NCI-H2081 (cell line): ENCODE measurements at regions not wholly inside any gene's neighbourhood (a gene's known extent, or its start where the extent isn't known, plus 50 kb on each side); places are given as distances from the start of the nearest gene placed in this dataset.
"Not testable (repeated sequence)": the region's sequence is repeated elsewhere in the genome, so short reads cannot be mapped to it uniquely, and the experiment has no call there.

ENCODE experiments used
- DNase-seq, 2 experiments: peaks; one replicate each; lab custom pipeline; 2025; lab: John Stamatoyannopoulos, UW

- DNase-seq = not testable (repeated sequence)
Observed at GRCh38 chr1:83239568-83239967, 759.4 kb downstream of the TTLL7 start.

GRCh38 chr1:83238654-83239053 lies 760.3 kb downstream of the TTLL7 start:
- not testable (repeated sequence) for DNase-seq

GRCh38 chr1:83219788-83220187 lies 779.1 kb downstream of the TTLL7 start:
- DNase-seq = not testable (repeated sequence)

GRCh38 chr1:83218036-83218716 lies 780.8 kb downstream of the TTLL7 start:
- not testable (repeated sequence) for DNase-seq

- DNase-seq = not testable (repeated sequence)
Observed at GRCh38 chr1:83214317-83214716, 784.6 kb downstream of the TTLL7 start.

GRCh38 chr1:83213648-83214047 lies 785.3 kb downstream of the TTLL7 start:
- not testable (repeated sequence) for DNase-seq

GRCh38 chr1:83212033-83212432 lies 786.9 kb downstream of the TTLL7 start:
- not testable (repeated sequence) for DNase-seq

GRCh38 chr1:83208540-83208939 lies 790.4 kb downstream of the TTLL7 start:
- DNase-seq = peak in 1 of 2 experiments; percentile 23

GRCh38 chr1:83194610-83195009 lies 804.3 kb downstream of the TTLL7 start:
- DNase-seq = not testable (repeated sequence)

GRCh38 chr1:83182033-83182728 lies 816.8 kb downstream of the TTLL7 start:
- peak in 1 of 2 experiments; percentile 0 for DNase-seq

GRCh38 chr1:83180621-83181020 lies 818.3 kb downstream of the TTLL7 start:
- peak in 1 of 2 experiments; percentile 0 for DNase-seq

GRCh38 chr1:83167634-83168033 lies 831.3 kb downstream of the TTLL7 start:
- DNase-seq = not testable (repeated sequence)

- DNase-seq = peak; percentile 18 to 65
Observed at GRCh38 chr1:83163879-83164475, 835.0 kb downstream of the TTLL7 start.

- DNase-seq = not testable (repeated sequence)
Observed at GRCh38 chr1:83158924-83159323, 840.0 kb downstream of the TTLL7 start.

GRCh38 chr1:83154306-83154705 lies 844.6 kb downstream of the TTLL7 start:
- not testable (repeated sequence) for DNase-seq

GRCh38 chr1:83151167-83151898 lies 847.6 kb downstream of the TTLL7 start:
- not testable (repeated sequence) for DNase-seq

GRCh38 chr1:83150479-83150878 lies 848.5 kb downstream of the TTLL7 start:
- not testable (repeated sequence) for DNase-seq

- DNase-seq = not testable (repeated sequence)
Observed at GRCh38 chr1:83145820-83146219, 853.1 kb downstream of the TTLL7 start.

- DNase-seq = not testable (repeated sequence)
Observed at GRCh38 chr1:83142802-83143201, 856.1 kb downstream of the TTLL7 start.

GRCh38 chr1:83135524-83136157 lies 863.3 kb downstream of the TTLL7 start:
- not testable (repeated sequence) for DNase-seq

- DNase-seq = not testable (repeated sequence)
Observed at GRCh38 chr1:83134322-83135014, 864.5 kb downstream of the TTLL7 start.
